Stimulated activated CD4-positive, alpha-beta T cell treated with anti-CD3 and anti-CD28 coated beads, Interleukin-15, amount 100 ng/mL, for 1 hour (primary cell): ENCODE measurements at regions not wholly inside any gene's neighbourhood (a gene's known extent, or its start where the extent isn't known, plus 50 kb on each side); places are given as distances from the start of the nearest gene placed in this dataset.
"Not testable (repeated sequence)": the region's sequence is repeated elsewhere in the genome, so short reads cannot be mapped to it uniquely, and the experiment has no call there.

Source experiments
- DNase-seq, 2 donors: peaks; one replicate each; pipeline ENCODE4 v3.0.0-alpha.2; 2020; ENCODE audit warnings: low read depth in 1 of 2, low spot score in 1 of 2

DNA sequence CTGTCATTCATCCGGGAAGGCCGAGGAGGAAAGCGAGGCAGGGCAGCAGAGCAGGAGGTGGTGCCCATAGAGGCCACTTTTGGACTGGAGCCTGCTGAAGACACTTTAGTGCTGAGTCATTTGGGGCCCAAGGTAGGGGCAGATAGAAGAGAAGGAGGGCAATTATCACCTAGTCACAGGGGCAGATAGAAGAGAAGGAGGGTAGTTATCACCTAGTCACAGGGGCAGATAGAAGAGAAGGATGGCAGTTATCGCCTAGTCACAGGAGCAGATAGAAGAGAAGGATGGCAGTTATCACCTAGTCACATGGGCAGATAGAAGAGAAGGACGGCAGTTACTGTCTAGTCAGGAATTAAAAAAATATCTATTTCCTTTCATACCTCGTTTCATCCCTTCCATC is 1372.6 kb downstream of the FOXD4L5 start:
- DNase-seq, result not testable (repeated sequence)

DNA sequence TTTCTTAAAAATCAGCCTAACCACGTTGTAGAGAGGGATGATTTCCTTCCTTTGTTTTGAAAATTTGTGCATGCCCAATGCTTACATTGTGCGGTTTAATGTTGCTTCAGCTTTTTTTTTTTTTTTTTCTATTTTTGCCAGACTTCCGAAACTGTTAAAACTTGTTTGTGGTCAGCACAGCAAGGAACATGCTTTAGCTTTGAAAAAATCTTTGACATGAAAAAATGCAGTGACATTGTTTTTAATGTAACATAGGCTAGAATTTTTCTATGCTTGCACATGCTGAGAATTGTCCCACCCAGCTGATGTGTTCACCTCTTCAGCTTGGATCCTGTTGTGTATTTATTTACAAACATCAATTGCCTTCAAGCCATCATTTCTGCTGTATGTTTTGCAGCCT is 1375.9 kb downstream of the FOXD4L5 start:
- DNase-seq, result not testable (repeated sequence)

DNA sequence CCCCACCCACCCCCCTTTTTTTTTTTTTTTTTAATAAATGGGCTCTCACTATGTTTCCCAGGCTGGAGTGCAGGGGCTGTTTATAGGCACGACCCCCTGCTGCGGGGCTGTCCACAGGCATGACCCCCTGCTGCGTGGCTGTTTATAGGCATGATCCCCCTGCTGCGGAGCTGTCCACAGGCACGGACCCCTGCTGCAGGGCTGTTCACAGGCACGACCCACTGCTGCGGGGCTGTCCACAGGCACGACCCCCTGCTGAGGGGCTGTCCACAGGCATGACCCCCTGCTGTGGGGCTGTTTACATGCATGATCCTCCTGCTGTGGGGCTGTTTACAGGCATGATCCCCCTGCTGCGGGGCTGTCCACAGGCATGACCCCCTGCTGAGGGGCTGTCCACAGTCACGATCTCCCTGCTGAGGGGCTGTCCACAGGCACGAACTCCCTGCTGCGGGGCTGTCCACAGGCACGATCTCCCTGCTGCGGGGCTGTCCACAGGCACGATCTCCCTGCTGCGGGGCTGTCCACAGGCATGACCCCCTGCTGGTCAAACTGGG is 1385.3 kb downstream of the FOXD4L5 start:
- DNase-seq, result not testable (repeated sequence)

DNA sequence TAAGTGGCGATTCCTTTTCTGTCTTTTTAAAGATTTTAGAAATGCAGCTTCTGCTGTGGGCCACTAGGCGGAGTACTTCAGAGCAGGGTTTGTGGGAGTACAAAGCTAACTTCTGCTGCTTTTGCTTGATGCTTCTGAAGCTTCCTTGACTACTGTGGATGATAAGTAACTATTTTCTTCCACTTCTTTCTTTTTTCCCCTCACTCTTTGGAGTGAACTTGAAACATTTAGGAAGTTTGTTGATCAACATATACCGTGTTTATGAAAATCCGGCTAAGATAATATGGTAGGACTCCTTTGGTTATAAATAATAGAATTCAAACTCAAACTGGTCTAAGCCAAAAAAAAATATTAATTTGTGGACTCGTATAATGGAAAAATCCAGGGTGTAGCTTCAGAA is 1403.6 kb downstream of the FOXD4L5 start:
- DNase-seq, result not testable (repeated sequence)

DNA sequence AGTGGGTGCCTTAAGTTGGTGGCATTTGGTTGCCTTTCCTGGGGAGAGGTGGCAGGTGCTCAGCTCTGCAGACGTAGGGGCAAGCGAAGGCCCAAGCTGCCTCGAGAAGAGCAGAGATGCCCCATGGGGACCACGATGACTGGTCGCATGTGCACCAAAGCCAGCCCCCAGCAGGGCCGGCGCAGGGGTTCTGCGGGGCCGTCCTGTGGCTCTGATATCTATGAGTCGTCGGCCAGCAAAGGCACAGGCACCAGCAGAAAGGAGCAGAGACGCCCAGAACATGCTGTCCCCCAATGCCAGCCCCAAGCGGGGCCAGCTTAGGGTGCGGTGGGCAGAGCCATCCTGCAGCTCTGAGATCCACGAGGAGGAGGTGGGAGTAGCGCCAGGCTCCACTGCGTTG is 1408.6 kb downstream of the FOXD4L5 start:
- DNase-seq, result not testable (repeated sequence)

DNA sequence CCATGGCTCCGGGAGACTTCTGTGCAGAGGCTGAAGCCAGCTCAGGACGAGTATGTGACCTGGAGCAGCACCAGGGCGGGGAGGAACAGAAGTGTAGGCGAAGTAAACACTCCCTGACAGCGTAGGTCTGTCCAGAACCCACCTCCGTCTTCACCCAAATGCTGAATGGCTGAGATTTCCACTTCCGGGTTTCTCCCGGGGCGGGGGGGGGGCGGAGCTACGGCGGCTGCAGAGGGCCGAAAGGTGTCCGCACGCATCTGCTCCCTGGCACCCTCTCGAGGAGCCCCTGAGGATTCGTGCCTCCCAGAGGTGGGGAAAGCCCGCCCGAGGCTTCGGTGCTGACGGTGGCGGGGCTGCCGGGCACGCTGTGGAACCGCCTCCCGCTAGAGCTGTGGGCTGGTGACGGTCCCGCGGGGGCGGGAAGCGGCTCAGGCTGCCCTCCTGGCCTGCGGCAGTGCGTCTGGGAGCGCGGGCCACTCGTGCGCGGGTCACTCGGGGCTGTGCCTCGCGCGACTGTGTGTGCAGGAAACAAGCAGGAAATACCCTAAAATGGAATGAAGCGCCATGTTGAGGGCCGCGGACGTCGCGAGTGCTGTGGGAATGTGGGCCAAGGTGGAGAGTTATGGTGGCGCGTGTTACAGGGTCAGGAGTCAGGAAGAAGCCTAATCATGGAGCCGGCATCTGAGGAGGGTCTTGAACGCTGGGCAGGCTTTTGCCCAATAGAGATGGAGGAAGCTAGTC is 1425.4 kb downstream of the FOXD4L5 start:
- DNase-seq, result no peak

DNA sequence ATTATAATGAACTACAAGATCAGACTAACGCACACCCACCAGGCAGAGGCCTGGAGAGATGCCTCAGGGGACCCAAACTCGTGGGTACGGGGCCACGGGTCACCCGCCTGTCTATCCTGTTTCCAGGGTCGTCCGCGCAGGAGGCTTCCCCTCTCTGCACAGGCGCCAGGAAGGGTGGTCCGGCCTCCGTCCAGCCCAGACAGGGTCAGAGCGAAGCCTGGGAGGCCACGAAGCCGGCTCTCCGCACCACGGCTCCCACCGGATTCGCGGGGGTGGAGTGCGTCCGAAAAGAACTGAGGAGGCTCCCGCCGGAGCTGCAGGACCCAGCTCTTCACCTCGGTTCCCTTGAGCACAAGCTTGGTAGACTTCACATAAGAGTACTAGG is 1425.9 kb downstream of the FOXD4L5 start:
- not testable (repeated sequence) for DNase-seq

DNA sequence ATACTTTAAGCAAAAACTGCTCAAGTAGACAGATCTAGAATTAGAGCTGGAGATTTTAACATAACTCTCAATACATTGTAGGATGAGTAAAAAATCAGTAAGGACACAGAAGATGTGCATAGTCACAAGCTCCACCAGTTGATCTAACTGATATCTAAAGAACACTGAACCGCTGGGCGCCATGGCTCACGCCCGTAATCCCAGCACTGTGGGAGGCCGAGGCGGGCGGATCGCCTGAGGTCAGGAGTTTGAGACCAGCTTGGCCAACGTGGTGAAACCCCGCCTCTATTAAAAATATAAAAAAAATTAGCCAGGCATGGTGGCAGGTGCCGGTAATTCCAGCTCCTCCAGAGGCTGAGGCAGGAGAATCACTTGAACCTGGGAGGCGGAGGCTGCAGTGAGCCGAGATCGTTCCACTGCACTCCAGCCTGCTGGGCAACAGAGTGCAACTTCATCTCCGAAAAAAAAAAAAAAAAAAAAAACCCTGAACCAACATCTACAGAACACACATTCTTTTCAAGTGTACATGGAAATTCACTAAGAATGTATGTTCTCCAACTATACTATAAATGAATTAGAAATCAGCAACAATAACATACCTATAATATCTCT is 1431.8 kb downstream of the FOXD4L5 start:
- DNase-seq, result not testable (repeated sequence)

DNA sequence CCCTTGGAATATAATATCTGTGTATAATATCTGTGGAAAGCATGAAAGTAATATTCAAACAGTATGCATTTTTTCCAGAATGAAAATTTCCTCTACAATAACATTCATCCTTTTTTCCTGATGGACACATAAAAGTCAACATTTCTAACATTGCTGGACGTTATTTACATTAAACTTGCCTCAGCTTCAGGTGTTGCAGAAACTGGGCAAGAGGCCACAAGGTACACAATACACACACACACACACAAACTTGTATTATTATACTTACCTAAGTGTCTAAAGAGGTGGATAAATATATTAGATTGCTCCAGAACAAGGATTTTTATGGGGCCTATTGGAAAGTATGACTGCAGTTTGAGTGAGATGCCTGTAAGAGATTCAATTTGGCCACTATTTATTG is 1460.2 kb downstream of the FOXD4L5 start:
- not testable (repeated sequence) for DNase-seq

DNA sequence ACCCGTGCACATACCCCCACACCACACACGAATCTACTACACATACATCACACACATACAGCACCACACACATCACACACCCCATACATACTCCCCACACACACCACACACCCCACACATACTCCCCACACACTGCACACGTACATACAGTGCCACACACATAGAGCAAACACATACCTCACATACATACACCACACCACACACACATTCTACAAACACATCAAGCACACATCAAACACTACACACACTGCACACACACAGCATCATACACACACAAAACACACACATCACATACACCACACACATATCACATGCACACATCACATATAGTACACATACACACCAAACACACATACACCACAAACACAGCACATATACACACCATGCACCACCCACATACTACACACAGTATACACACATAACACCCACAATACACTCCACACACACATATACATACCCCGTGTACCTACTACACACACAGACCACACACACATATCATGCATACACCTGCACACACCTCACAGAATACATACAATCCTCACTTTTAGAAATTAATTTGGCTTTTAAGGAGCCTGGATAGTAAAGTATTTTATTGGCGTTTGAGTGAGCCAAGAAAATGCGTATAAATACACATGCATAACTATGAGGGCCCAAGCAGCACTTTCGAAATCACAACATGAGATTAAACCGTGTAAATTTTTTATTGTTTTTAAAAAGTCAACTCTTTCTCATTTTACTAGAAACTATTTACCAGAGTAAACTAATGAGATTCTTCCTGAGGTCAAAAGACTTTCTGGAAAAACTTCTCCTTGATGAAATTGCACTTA is 1461.4 kb downstream of the FOXD4L5 start:
- DNase-seq, result not testable (repeated sequence)

DNA sequence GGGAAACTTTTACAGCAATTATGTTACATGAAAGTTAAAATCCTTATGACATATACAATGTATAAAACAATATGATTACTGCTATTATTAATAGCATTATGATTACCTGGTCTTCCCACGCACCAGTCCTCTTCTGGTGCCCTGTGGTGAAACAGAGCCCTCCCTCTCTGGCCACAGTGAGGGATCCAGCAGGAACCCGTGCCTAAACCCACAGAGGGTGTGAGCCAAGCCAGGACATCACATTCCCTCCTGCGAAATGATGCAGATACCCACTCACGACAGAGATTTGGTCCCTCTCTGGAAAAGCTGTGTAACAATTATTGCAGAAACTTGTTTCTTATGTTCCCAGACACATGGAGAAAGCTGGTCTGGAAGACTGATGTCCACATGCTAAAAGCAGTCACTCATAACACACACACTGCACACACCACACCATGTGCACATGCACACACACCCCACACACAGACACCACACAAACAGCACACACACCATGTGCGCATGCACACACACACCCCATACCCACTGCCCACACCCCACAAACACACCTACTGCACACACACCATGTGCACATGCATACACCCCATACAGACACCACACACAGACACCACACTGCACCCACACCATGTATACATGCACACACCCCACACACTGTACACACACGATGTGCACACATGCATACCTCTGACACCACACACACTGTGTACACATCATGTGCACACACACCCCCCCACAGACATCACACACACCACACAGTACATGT is 1462.2 kb downstream of the FOXD4L5 start:
- DNase-seq, result not testable (repeated sequence)

DNA sequence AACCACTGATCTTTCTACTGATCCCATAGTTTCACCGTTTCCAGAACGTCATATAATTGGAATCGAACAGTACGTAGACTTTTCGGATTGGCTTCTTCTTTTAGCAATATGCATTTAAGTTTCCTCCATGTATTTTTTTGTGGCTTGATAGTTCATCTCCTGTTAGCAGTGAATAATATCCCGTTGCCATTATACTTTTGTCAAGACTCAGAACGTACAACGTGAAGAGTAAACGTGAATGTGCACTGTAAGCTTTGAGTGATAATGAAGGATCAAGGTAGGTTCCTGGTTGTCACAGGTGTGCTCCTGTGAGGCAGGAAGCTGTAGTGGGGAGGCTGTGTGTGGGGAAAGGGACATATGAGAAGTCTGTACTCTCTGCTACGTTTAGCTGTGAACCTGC is 1463.7 kb downstream of the FOXD4L5 start:
- DNase-seq, result not testable (repeated sequence)

DNA sequence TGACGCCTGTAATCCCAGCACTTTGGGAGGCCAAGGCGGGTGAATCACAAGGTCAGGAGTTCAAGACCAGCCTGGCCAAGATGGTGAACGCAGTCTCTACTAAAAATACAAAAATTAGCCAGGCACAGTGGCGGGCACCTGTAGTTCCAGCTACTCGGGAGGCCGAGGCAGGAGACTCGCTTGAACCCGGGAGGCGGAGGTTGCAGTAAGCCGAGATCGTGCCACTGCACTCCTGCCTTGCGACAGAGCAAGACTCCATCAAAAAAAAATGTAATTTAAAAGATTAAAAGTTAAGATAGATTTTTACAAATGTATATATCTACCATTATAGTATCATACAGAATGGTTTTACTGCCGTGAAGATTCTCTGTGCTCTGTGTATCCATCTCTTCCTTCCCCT is 1464.1 kb downstream of the FOXD4L5 start:
- not testable (repeated sequence) for DNase-seq

DNA sequence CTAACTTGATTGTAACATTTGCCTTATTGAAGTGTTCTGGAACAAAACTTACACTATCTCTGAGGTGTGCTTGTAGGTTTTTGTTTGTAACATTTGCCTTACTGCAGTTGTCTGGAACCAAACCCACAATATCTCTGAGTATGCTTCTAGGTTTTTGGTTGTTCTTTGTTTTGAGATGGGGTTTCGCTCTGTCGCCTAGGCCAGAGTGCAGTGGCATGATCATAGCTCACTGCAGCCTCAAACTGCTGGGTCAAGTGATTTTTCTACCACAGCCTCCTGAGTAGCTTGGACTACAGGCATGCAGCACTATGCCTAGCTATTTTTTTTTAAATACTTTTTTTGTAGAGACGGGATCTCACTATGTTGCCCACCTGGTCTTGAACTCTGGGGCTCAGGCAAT is 1464.6 kb downstream of the FOXD4L5 start:
- not testable (repeated sequence) for DNase-seq

DNA sequence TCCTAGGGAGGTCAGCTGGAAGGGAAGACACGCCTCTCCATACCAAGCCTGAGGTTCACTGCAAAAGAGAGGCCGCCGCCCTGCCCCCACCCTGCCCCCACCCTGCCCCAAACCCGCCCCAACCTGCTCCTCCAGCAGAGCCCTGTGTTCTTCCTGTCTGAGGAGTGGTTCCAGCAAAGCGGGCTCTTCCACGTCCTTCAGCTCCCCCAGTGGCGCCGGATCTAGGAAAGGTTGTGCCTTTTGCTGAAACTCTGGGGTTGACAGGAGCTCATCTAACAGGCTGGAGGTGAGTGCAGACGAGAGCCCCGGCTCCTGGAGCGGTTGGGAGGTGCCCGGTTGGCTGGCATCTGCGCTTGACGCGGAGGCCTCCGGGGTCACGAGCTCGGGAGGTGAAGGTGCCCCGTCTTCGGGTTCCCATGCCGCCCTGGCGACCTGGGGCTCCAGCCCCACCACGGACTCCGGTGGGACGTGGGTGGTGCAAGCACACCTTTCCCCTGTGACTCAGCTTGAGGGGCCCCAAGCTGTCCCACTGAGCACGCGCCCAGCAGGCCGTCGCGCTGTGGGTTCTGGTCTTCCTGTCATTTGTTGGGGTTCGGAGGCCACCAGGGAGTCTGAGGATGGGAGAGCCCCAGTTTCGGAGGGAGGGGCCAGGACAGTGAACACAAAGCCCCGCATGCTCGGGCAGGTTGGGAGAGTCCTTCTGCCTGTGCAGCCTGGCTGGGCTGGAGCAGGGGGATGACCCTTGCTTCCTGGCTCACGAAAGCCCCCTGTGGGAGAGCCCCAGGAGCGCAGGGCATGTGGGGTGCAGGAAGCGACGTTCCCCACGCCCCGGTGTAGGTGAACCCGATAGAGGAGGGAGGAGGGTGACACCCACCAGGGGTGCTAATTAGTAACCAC is 1467.1 kb downstream of the FOXD4L5 start:
- peak; percentile 22 to 30 for DNase-seq

DNA sequence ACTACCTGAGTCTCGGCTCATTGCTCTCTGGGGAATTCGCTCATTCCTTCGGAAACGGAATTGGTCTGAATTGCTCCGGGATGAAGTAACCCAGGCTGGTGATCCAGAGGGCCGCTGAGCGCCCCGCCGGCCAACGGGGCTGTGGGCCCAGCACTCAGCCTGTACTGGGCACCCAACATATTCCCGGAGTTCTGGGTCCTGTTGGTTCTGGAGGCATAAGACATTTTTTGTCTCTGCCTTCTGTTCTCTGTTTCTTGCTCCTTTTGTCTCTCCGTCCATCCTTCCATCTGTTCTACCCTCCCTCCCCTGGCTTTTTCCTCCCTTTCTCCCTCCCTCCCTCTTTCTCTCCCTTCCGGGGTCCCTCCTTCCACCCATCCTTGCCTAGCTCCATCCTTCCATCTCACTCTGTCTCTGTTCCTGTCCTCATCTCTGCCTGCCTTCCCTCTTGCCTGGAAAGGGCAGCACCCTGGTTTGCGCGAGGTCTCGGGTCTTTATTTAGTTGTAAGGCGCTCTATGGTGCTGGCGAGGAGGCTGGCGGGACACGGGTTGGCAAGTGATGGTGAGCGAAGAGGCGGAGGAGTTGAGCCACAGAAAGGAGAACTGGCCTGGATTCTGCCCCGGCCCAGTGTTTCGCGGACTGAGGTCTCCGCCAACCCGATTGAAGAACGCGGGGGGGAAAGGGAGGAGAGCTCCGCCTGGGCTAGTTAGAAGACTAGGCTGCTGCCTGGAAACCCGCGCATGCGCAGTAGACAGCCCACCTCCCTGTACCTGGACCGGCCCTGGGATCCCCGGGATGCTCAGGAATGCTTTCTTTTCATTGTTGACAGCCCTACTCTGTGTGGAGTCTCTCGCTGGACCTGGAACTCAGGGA is 1468.0 kb downstream of the FOXD4L5 start:
- peak in 1 of 2 donors; percentile 55 for DNase-seq

DNA sequence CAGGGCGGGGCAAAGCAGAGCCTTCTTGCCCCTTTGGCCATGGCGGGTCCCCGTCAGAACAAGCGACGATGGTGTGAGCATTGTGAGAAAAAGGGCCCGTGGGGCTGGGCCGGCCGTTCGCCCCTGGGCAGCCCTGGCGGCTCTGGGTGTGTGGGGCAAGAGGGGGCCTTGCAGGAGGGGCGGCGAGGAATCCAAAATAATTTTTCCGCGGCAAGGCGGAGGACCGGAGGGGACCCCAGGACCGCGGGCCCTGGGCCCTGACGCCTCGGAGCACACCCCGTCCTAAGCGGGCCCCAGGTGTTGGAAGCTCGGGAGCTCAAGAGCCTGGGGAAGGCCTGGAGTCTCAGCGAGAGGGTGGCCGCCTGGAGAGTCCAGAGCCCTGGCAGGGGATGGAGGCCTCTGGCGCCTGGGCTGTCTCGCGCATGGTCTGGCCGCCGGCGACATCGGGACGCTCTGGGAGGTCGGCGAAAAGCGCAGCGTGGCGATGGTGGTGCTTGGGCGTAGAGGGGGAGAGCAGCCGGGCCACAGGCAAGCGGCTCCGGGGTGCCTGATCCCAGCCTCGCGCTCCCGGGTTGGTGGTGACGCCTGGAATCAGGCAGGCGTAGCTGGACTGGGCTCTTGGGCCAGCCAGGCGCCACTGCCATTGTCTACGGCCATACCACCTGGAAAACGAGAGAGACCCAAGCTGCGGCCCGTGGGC is 1469.9 kb downstream of the FOXD4L5 start:
- DNase-seq, result not testable (repeated sequence)

DNA sequence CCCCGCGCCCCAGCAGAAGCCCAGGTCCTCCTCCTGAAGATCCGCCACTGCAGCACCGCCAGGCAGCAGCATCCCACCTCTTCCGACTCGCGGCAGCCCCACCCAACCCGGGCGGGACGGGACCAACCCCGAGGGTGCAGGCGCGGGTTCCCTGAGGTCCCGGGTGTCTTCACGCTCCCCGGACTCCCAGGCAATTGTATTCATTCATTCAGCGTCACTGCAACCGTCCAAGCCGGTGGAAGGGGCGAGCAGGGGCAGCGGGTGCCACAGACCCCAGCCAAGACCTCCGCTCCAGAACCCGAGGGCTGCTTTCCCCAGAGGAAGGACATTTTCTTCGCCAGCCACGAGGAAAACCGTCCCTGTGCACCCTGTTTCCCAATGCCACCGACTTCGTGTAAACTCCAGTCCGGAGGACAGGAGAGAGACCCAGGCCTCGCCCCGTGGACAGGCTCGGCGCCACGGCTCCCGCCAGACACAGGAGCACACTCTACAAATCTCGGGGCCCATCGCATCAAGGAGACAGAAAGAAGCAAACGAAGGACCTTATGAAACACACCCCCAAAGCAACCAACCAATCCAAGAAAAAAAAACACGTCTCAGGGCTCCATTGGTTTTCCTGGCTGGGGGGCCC is 1471.5 kb downstream of the FOXD4L5 start:
- DNase-seq, result not testable (repeated sequence)
